K562 (cell line): ENCODE measurements at regions not wholly inside any gene's neighbourhood (a gene's known extent, or its start where the extent isn't known, plus 50 kb on each side); places are given as distances from the start of the nearest gene placed in this dataset.

Experiments used
- ARNT ChIP-seq, 2 experiments: fragments of 450-650 bp; IDR thresholded peaks; 2 replicates each; pipeline ENCODE4 v1.6.1; 2016; ENCODE audit warnings: mild to moderate bottlenecking in 1 of 2
- CHD1 ChIP-seq: fragments of 200-600 bp; sonication (generic); IDR thresholded peaks from one replicate; pipeline ENCODE4 v1.6.1; 2012; ENCODE audit warnings: mild to moderate bottlenecking, moderate library complexity, low read length, inconsistent platforms
- GABPB1 ChIP-seq: sonication (generic); formaldehyde crosslinking; IDR thresholded peaks from 2 replicates; pipeline ENCODE4 v1.8.0; 2022; ENCODE audit warnings: mild to moderate bottlenecking, missing genetic modification reagents
- MYC ChIP-seq, 2 experiments: fragments of 250-450 bp in 1 of 2; sonication (Bioruptor Pico) in 1 of 2; IDR thresholded peaks; 2 replicates each; pipeline versions ENCODE4 v1.5.1 to v1.6.1; 2012 to 2021; ENCODE audit warnings: low read depth in 2 of 2, borderline replicate concordance in 1 of 2, improper control_type of control experiment in 1 of 2, low read length in 1 of 2, mild to moderate bottlenecking in 1 of 2, moderate library complexity in 1 of 2
- NFATC3 ChIP-seq: fragments of 450-650 bp; IDR thresholded peaks from 2 replicates; pipeline ENCODE4 v1.6.1; 2017; ENCODE audit warnings: mild to moderate bottlenecking
- NFYB ChIP-seq: IDR thresholded peaks from 2 replicates; pipeline ENCODE4 v1.6.1; 2011; ENCODE audit warnings: mild to moderate bottlenecking, moderate library complexity; ENCODE audit not compliant: insufficient read length; ENCODE audit errors: extremely low read depth
- POLR2A ChIP-seq: fragments of 450-650 bp; conservative IDR thresholded peaks from 2 replicates; pipeline ENCODE4 v1.6.1; 2016
- SNRNP70 ChIP-seq: fragments of 200-400 bp; formaldehyde crosslinking; optimal IDR thresholded peaks from 2 replicates; pipeline ENCODE3; 2017; ENCODE audit warnings: low read depth, low read length
- SPI1 ChIP-seq: IDR thresholded peaks from 2 replicates; pipeline ENCODE4 v1.6.1; 2011; ENCODE audit warnings: low read depth, low read length, control low read depth, borderline replicate concordance
- TFAM ChIP-seq: fragments of 250-450 bp; sonication (Bioruptor Pico); conservative IDR thresholded peaks from 2 replicates; pipeline ENCODE4 v1.5.0; 2021; ENCODE audit warnings: mild to moderate bottlenecking, moderate library complexity
- UBTF ChIP-seq, 2 experiments: IDR thresholded peaks; 2 replicates each; pipeline ENCODE4 v1.6.1; 2012; ENCODE audit warnings: improper control_type of control experiment in 2 of 2, low read depth in 2 of 2, low read length in 2 of 2, borderline replicate concordance in 1 of 2
- TF ChIP-seq, protein P1 (sequence below), 2 experiments: IDR thresholded peaks in 1 of 2; conservative IDR thresholded peaks in 1 of 2; 2 replicates each; pipeline ENCODE4 v1.6.1; 2016; ENCODE audit warnings: low read depth in 2 of 2, mild to moderate bottlenecking in 1 of 2, missing compliant biosample characterization in 1 of 2, missing genetic modification characterization in 1 of 2, moderate library complexity in 1 of 2
- TF ChIP-seq, protein P2 (sequence below), 2 experiments: fragments of 450-650 bp; formaldehyde crosslinking in 1 of 2; IDR thresholded peaks; 2 replicates each; pipeline versions ENCODE4 v1.4.0 to v1.6.1; 2014 to 2020; ENCODE audit warnings: mild to moderate bottlenecking in 2 of 2, borderline replicate concordance in 1 of 2, low read depth in 1 of 2

DNA sequence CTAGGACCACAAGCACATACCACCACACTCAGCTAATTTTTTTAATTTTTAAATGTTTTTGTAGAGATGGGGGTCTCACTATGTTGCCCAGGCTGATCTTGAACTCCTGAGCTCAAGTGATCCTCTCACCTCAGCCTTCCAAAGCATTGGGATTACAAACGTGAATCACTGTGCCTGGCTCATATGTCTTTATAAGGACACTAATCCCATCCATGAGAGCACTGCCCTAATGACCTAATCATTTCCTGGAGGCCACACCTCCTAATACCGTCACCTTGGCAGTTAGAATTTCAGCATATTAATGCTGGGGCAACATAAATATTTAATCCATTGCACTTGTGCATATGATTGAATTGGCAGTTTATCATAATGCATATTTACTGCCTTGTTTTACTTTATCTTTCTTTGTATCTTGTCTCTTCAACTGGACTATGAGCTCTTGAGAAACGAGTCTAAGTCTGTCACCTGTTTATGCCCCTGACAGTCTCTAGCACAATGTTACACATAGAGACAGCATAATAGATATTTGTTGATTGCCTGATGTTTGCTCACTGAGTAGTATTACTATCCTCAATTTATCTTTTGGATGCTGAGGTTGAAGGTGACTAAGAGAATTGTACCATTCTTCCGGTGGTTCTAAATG is 172.0 kb downstream of the AASDH start:
- TF ChIP-seq TFAM (CRISPR knock-in tag) (no peak), SPI1 (no peak), NFYB (no peak), NFATC3 (no peak), CHD1 (no peak), MYC (IDR thresholded peaks at IDR 0.05; ENCODE audit: low read depth, low read length) (no peak), MYC (CRISPR knock-in tag; IDR thresholded peaks at IDR 0.05; ENCODE audit: borderline replicate concordance, low read depth) (no peak), SNRNP70 (no peak), GABPB1 (no peak), UBTF (IDR thresholded peaks at IDR 0.05; ENCODE audit: borderline replicate concordance in 1 of 2, low read depth in 2 of 2, low read length in 2 of 2) (no peak), ARNT (IDR thresholded peaks at IDR 0.05) (no peak), POLR2A (no peak)
- TF ChIP-seq, protein P1, sequence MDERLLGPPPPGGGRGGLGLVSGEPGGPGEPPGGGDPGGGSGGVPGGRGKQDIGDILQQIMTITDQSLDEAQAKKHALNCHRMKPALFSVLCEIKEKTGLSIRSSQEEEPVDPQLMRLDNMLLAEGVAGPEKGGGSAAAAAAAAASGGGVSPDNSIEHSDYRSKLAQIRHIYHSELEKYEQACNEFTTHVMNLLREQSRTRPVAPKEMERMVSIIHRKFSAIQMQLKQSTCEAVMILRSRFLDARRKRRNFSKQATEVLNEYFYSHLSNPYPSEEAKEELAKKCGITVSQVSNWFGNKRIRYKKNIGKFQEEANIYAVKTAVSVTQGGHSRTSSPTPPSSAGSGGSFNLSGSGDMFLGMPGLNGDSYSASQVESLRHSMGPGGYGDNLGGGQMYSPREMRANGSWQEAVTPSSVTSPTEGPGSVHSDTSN (CRISPR knock-in tag; IDR thresholded peaks at IDR 0.05; ENCODE audit: low read depth) = no peak
- TF ChIP-seq, protein P1 (tag; conservative IDR thresholded peaks at IDR 0.05; ENCODE audit: low read depth) = no peak
- TF ChIP-seq, protein P2, sequence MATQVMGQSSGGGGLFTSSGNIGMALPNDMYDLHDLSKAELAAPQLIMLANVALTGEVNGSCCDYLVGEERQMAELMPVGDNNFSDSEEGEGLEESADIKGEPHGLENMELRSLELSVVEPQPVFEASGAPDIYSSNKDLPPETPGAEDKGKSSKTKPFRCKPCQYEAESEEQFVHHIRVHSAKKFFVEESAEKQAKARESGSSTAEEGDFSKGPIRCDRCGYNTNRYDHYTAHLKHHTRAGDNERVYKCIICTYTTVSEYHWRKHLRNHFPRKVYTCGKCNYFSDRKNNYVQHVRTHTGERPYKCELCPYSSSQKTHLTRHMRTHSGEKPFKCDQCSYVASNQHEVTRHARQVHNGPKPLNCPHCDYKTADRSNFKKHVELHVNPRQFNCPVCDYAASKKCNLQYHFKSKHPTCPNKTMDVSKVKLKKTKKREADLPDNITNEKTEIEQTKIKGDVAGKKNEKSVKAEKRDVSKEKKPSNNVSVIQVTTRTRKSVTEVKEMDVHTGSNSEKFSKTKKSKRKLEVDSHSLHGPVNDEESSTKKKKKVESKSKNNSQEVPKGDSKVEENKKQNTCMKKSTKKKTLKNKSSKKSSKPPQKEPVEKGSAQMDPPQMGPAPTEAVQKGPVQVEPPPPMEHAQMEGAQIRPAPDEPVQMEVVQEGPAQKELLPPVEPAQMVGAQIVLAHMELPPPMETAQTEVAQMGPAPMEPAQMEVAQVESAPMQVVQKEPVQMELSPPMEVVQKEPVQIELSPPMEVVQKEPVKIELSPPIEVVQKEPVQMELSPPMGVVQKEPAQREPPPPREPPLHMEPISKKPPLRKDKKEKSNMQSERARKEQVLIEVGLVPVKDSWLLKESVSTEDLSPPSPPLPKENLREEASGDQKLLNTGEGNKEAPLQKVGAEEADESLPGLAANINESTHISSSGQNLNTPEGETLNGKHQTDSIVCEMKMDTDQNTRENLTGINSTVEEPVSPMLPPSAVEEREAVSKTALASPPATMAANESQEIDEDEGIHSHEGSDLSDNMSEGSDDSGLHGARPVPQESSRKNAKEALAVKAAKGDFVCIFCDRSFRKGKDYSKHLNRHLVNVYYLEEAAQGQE (IDR thresholded peaks at IDR 0.05; ENCODE audit: borderline replicate concordance) = no peak
- TF ChIP-seq, protein P2 (CRISPR knock-in tag; IDR thresholded peaks at IDR 0.05; ENCODE audit: low read depth) = no peak
